ENCODE measurements at regions not wholly inside any gene's neighbourhood (a gene's known extent, or its start where the extent isn't known, plus 50 kb on each side); places are given as distances from the start of the nearest gene placed in this dataset.

DNA sequence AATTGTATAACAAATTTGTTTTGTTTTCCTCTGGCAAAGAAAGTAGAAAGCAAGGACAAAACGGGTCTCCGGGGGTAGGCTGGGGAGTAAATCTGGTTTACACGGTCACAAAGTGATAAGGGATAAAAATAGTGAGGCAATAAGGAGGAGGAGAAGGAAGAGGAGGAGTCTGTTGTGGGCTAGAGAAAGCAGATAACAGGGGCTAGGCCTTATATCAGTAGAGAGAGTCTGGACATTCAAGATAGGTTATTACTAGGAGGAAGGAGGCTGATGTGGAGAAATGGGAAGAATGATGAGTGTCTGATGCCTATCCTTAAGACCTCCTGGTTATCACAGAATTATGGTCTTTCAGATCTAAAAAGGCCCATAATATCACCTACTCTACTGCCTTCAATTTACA lies 83.2 kb upstream of the SSTR1 start:
- no peak for DNase-seq
- no peak overlapping the region for H3K27ac Mint-ChIP-seq (ENCODE audit: unreplicated experiment)
- BruUV-seq (replicated peaks): no TSS peak
- TF ChIP-seq, protein P1, sequence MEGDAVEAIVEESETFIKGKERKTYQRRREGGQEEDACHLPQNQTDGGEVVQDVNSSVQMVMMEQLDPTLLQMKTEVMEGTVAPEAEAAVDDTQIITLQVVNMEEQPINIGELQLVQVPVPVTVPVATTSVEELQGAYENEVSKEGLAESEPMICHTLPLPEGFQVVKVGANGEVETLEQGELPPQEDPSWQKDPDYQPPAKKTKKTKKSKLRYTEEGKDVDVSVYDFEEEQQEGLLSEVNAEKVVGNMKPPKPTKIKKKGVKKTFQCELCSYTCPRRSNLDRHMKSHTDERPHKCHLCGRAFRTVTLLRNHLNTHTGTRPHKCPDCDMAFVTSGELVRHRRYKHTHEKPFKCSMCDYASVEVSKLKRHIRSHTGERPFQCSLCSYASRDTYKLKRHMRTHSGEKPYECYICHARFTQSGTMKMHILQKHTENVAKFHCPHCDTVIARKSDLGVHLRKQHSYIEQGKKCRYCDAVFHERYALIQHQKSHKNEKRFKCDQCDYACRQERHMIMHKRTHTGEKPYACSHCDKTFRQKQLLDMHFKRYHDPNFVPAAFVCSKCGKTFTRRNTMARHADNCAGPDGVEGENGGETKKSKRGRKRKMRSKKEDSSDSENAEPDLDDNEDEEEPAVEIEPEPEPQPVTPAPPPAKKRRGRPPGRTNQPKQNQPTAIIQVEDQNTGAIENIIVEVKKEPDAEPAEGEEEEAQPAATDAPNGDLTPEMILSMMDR (IDR thresholded peaks at IDR 0.05; ENCODE audit: unreplicated experiment): no peak
- intact Hi-C loops (cut with micrococcal nuclease; ENCODE audit: unreplicated experiment): no loop called here
- H3K9me3 Mint-ChIP-seq (ENCODE audit: low read depth, unreplicated experiment): no peaks in the 10 kb centered on the region
- CTCF ChIA-PET: no interaction called here
- no peaks in the 10 kb centered on the region for H3K4me1 Mint-ChIP-seq (ENCODE audit: low read depth, unreplicated experiment)
- no peaks in the 10 kb centered on the region for H3K27me3 Mint-ChIP-seq (ENCODE audit: unreplicated experiment)
- H3K36me3 Mint-ChIP-seq (ENCODE audit: insufficient read depth, unreplicated experiment): no peaks in the 10 kb centered on the region
- no peak overlapping the region for H3K4me3 Mint-ChIP-seq (ENCODE audit: low read depth, unreplicated experiment)

DNA sequence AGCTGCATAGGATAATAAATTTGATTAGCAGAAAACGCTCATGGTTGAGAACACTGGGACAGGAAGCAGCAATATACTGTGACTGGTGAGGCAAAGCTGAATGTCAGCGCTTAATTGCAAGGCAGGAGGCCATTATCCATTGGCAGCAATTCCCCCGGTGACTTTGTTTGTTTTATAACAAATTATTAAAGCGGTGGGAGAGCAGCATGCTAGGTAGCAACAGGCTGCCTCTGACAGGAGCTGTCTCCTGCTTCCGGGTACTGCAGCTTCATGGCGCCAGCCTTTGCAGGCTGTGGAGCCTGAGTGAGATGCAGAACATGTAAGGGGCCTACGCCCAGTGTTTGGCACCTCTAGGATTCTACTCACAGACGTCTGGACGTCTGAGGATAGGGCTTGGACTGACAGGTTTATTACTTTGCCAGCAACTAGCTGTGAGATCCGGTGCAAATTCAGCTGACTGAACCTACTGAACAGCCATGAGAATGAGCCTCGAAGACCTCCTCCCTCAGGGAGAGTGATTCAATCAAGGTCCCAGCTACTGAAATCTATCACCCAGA lies 82.1 kb upstream of the SSTR1 start:
- DNase-seq: no peak
- Mint-ChIP-seq H3K4me3 (ENCODE audit: low read depth, unreplicated experiment) (no peak overlapping the region), H3K4me1 (ENCODE audit: low read depth, unreplicated experiment) (no peaks in the 10 kb centered on the region), H3K27me3 (ENCODE audit: unreplicated experiment) (no peaks in the 10 kb centered on the region), H3K36me3 (ENCODE audit: insufficient read depth, unreplicated experiment) (no peaks in the 10 kb centered on the region), H3K9me3 (ENCODE audit: low read depth, unreplicated experiment) (no peaks in the 10 kb centered on the region), H3K27ac (ENCODE audit: unreplicated experiment) (no peak overlapping the region)
- BruUV-seq (replicated peaks): no TSS peak
- CTCF ChIA-PET: no interaction called here
- TF ChIP-seq, protein P1 (IDR thresholded peaks at IDR 0.05; ENCODE audit: unreplicated experiment): no peak
- intact Hi-C loops (cut with micrococcal nuclease; ENCODE audit: unreplicated experiment): no loop called here

DNA sequence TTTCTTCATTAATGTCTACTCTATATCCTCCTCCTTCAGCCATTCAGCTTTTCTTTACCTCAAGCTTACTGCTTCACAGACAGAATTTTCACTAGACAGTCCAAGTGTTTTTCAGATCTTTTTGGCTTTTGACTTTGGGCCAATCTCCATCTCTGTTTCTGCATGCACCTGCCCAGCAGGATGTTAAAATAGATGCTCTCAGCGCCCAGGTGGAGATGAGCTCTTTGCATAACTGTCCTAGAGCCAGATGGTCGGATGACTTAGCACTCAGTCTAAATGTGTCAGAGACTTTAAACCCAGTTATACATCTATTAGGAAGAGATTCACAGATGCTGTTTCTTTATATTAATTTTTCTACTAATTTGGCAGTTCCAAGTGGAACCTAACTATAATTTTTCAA lies 80.3 kb upstream of the SSTR1 start:
- no peak overlapping the region for H3K4me3 Mint-ChIP-seq (ENCODE audit: low read depth, unreplicated experiment)
- no peaks in the 10 kb centered on the region for H3K4me1 Mint-ChIP-seq (ENCODE audit: low read depth, unreplicated experiment)
- no peak overlapping the region for H3K27ac Mint-ChIP-seq (ENCODE audit: unreplicated experiment)
- H3K27me3 Mint-ChIP-seq (ENCODE audit: unreplicated experiment): no peaks in the 10 kb centered on the region
- intact Hi-C loops (cut with micrococcal nuclease; ENCODE audit: unreplicated experiment): no loop called here
- CTCF ChIA-PET: no interaction called here
- TF ChIP-seq, protein P1 (IDR thresholded peaks at IDR 0.05; ENCODE audit: unreplicated experiment): no peak
- peaks cover 2% of the 10 kb centered on the region for H3K9me3 Mint-ChIP-seq (ENCODE audit: low read depth, unreplicated experiment)
- no peaks in the 10 kb centered on the region for H3K36me3 Mint-ChIP-seq (ENCODE audit: insufficient read depth, unreplicated experiment)
- no TSS peak for BruUV-seq (replicated peaks)
- no peak for DNase-seq

DNA sequence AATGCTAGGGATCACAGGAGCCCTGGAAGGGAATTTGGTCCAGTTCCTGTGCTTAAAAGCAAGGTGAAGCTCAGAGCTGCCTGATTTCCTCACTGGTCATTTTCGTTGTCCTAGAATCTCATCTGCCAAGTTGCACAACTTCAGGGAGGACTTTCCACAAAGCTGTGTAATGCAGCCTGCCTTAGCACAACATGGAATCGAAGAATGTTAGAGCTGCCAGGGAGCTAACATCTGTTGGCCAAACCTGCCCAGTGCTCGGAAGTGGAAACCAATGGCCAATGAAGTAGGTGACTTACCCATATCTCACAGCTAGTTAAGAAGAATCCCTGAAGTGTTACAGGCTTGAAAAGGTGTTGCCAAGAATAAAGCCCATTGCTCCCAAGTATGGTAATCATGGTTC lies 79.9 kb upstream of the SSTR1 start:
- Mint-ChIP-seq H3K9me3 (ENCODE audit: low read depth, unreplicated experiment) (peaks cover 2% of the 10 kb centered on the region), H3K4me3 (ENCODE audit: low read depth, unreplicated experiment) (no peak overlapping the region), H3K4me1 (ENCODE audit: low read depth, unreplicated experiment) (no peaks in the 10 kb centered on the region), H3K36me3 (ENCODE audit: insufficient read depth, unreplicated experiment) (no peaks in the 10 kb centered on the region), H3K27ac (ENCODE audit: unreplicated experiment) (no peak overlapping the region), H3K27me3 (ENCODE audit: unreplicated experiment) (no peaks in the 10 kb centered on the region)
- CTCF ChIA-PET: no interaction called here
- no TSS peak for BruUV-seq (replicated peaks)
- TF ChIP-seq, protein P1 (IDR thresholded peaks at IDR 0.05; ENCODE audit: unreplicated experiment): no peak
- no peak for DNase-seq
- intact Hi-C loops (cut with micrococcal nuclease; ENCODE audit: unreplicated experiment): no loop called here

All from Calu3 (cell line).